Motor neuron (in vitro differentiated cells): ENCODE measurements at regions not wholly inside any gene's neighbourhood (a gene's known extent, or its start where the extent isn't known, plus 50 kb on each side); places are given as distances from the start of the nearest gene placed in this dataset.

Source experiments
- ATAC-seq, 8 experiments: fragments of 200-7000 bp; cut with Tn5 transposase; replicated peaks in 6 of 8; 2 replicates each; pipeline ENCODE4 v1.8.0; 2021; ENCODE audit warnings: mild to moderate bottlenecking in 8 of 8, moderate library complexity in 8 of 8
- H3K27ac ChIP-seq, 2 donors: fragments of 250-450 bp; sonication (Bioruptor Pico); 2 replicates each; pipeline ENCODE4 v1.9.0; 2021; ENCODE audit warnings: antibody characterized with exemption in 2 of 2, mild to moderate bottlenecking in 2 of 2, moderate library complexity in 1 of 2
- H3K4me1 ChIP-seq, 2 donors: fragments of 250-450 bp; sonication (Bioruptor Pico); replicated peaks in 1 of 2; 2 replicates each; pipeline ENCODE4 v1.6.1; 2021; ENCODE audit warnings: antibody characterized with exemption in 2 of 2, mild to moderate bottlenecking in 2 of 2, moderate library complexity in 1 of 2
- H3K4me3 ChIP-seq, 5 donors: fragments of 250-450 bp; sonication (Bioruptor Pico); 2 replicates each; pipeline ENCODE4 v1.9.0; 2021; ENCODE audit warnings: antibody characterized with exemption in 5 of 5, mild to moderate bottlenecking in 5 of 5, moderate library complexity in 4 of 5
- WGBS, 10 experiments: fragments of 450-650 bp; shearing (Covaris generic); methylation state at CpG; one replicate each; pipeline ENCODE4 v1.0.0; 2022; 5-methylcytosine and 5-hydroxymethylcytosine counted together
- in situ Hi-C, 9 experiments: fragments of 400-800 bp; cut with MboI; loops; one replicate each; pipeline ENCODE4 v1.15.0; 2021; ENCODE audit warnings: low sequenced_read_pairs in 9 of 9, low pct_unique_long_range_greater_than_20kb in 2 of 9; ENCODE audit not compliant: unreplicated experiment in 9 of 9

GRCh38 chr3:174440253-174440701 lies 418.9 kb upstream of the NAALADL2 start:
- in situ Hi-C loops = no loop called here
- peak overlapping the region; percentile 62 to 85 (median 71) for H3K4me3 ChIP-seq
- ATAC-seq = peak in 2 of 8 experiments; percentile 5 to 7
- no peak overlapping the region for H3K27ac ChIP-seq
- 0 to 15% (median 4%) methylated on average over 1 to 8 of the region's 8 CpGs for WGBS, 10 experiments
- H3K4me1 ChIP-seq = peaks cover 14 to 16% of the 10 kb centered on the region in 2 donors

DNA sequence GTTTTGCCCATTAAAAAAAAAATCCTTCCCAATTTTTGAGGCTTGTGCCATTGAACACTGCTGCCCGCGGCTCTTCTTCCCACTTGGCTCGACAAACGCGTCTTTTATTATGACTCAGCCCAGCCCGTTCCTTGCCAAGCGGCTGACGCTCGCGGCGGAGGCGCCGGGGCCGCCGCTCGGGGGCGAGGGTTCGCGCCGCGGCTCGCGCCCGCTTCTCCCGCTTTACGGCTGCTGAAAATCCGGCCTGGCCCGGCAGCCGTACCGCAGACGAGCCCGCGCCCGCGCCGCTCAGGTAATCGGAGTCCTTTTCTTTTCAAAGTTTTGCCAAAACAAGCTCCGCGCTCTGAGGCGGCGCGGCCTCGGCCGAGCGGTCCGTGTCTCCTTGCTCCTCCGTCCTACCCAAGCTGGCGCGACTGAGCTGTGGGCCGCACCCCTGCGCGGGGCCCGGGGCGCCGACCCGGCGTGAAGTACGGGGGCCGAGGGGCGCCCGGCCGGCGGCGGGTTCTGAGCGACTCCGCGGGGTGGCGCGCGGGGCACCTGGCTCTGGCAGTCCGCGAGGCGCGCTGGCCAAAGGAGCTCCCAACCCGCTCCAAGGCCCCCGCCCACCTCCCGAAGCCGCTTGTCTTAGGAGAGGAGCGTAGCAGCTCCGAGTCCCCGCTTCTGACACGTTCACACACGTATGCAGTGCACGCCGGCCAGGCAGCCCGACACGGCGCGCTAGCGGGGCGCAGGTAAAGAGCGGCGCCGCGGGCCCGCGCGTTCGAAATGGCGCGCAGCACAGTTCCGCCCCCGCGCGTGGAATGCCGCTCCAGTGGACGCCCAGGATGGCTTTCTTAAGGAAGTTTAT lies 418.2 kb upstream of the NAALADL2 start:
- in situ Hi-C loops = no loop called here

GRCh38 chr3:174441588-174442301 lies 417.4 kb upstream of the NAALADL2 start:
- in situ Hi-C loops = no loop called here
- peak overlapping the region; percentile 62 to 85 (median 71) for H3K4me3 ChIP-seq
- 0 to 27% (median 5%) methylated on average over 3 to 9 of the region's 11 CpGs for WGBS, 10 experiments

More for the DNA sequence above, 418.2 kb upstream of the NAALADL2 start:
- peak overlapping the region; percentile 62 to 85 (median 71) for H3K4me3 ChIP-seq
- H3K27ac ChIP-seq = peak overlapping the region; percentile 79 to 83
- peak; percentile 69 to 92 (median 91) for ATAC-seq
- H3K4me1 ChIP-seq = peaks cover 14 to 16% of the 10 kb centered on the region in 2 donors
- WGBS, 10 experiments = 0 to 1% (median 0%) methylated on average over 1 to 33 of the region's 107 CpGs; no CpG with 5 or more reads in 3 of the 10 experiments

GRCh38 chr3:174442302-174442682 lies 416.8 kb upstream of the NAALADL2 start:
- no peak for ATAC-seq
- Histone ChIP-seq H3K27ac (peak overlapping the region in 1 of 2 donors; percentile 79), H3K4me3 (peak overlapping the region; percentile 62 to 85 (median 71)), H3K4me1 (peaks cover 14 to 16% of the 10 kb centered on the region in 2 donors)
- 15 to 82% (median 53%) methylated on average over 3 to 4 of the region's 4 CpGs for WGBS, 10 experiments
- in situ Hi-C loops = no loop called here

More at GRCh38 chr3:174441588-174442301, 417.4 kb upstream of the NAALADL2 start:
- H3K27ac ChIP-seq = peak overlapping the region; percentile 79 to 83
- peaks cover 14 to 16% of the 10 kb centered on the region in 2 donors for H3K4me1 ChIP-seq
- peak in 1 of 8 experiments; percentile 30 for ATAC-seq

GRCh38 chr3:174444391-174444790 lies 414.7 kb upstream of the NAALADL2 start:
- Histone ChIP-seq H3K4me1 (peaks cover 10 to 14% of the 10 kb centered on the region in 2 donors), H3K4me3 (no peak overlapping the region), H3K27ac (no peak overlapping the region)
- ATAC-seq = no peak
- 86 to 100% (median 100%) methylated on average over 1 to 3 of the region's 3 CpGs for WGBS, 10 experiments
- in situ Hi-C loops = no loop called here

- 45 to 100% (median 91%) methylated on average over 2 to 5 of the region's 5 CpGs; no CpG with 5 or more reads in 1 of the 10 experiments for WGBS, 10 experiments
- ATAC-seq = no peak
- Histone ChIP-seq H3K4me3 (no peak overlapping the region), H3K27ac (no peak overlapping the region), H3K4me1 (no peaks in the 10 kb centered on the region)
- in situ Hi-C loops = no loop called here
These were observed 401.4 kb upstream of the NAALADL2 start for GRCh38 chr3:174457758-174458157.

GRCh38 chr3:174460831-174461230 lies 398.3 kb upstream of the NAALADL2 start:
- ATAC-seq = no peak
- in situ Hi-C loops = no loop called here
- WGBS, 10 experiments = 14 to 100% (median 60%) methylated on average over 1 of the region's 1 CpG; no CpG with 5 or more reads in 4 of the 10 experiments

DNA sequence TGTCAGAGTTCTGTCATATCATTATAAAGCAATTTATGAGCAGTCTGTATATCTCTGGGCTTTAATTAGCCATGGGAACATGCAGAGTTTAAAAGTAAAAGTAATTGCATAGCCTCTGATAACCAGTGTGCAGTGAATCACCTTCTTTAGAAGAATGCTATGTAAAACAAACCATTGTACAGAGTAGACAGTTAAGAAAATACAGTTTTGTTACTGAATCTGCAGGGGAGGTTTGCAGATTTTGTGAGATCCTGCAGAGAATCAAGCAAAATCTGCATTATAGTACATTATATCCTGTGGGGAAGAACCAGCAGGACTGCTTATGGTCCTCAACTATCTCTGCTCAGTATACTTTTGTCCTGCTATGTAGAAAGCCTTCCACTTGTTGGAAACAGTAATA lies 396.2 kb upstream of the NAALADL2 start:
- in situ Hi-C loops = no loop called here
- H3K27ac ChIP-seq = no peak overlapping the region
- no peaks in the 10 kb centered on the region for H3K4me1 ChIP-seq
- ATAC-seq = no peak
- H3K4me3 ChIP-seq = no peak overlapping the region

More at GRCh38 chr3:174460831-174461230, 398.3 kb upstream of the NAALADL2 start:
- Histone ChIP-seq H3K4me1 (no peaks in the 10 kb centered on the region), H3K27ac (no peak overlapping the region), H3K4me3 (no peak overlapping the region)

GRCh38 chr3:174465177-174465576 lies 394.0 kb upstream of the NAALADL2 start:
- Histone ChIP-seq H3K4me1 (no peaks in the 10 kb centered on the region), H3K27ac (no peak overlapping the region), H3K4me3 (no peak overlapping the region)
- ATAC-seq = no peak
- WGBS, 10 experiments = 50 to 100% (median 91%) methylated on average over 1 to 3 of the region's 3 CpGs
- in situ Hi-C loops = no loop called here

- WGBS, 10 experiments = 57 to 100% (median 83%) methylated on average over 1 to 4 of the region's 4 CpGs; no CpG with 5 or more reads in 1 of the 10 experiments
- in situ Hi-C loops = no loop called here
- Histone ChIP-seq H3K4me1 (no peaks in the 10 kb centered on the region), H3K27ac (no peak overlapping the region), H3K4me3 (no peak overlapping the region)
- ATAC-seq = no peak
These were observed 392.6 kb upstream of the NAALADL2 start for GRCh38 chr3:174466471-174467054.

DNA sequence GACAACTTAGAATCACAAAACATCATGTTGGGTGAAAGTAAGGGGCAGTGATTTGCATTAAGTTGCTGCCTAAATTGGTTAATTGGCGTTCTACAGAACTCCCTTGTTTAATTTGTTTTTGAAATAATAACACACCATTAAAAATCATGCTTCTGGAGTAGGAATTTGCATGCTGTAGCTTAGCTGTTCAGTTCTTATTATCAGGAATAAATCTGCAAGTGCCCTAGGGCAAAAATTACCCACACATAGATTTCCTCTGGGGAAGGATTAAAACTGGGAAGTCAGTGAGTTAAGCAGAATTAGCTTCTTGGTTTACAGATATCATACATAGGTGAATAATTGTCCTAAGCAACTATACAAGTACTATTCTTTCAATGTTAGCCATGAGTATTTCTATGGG lies 381.6 kb upstream of the NAALADL2 start:
- in situ Hi-C loops = no loop called here
- no peak overlapping the region for H3K27ac ChIP-seq
- 80 to 100% (median 100%) methylated on average over 1 of the region's 1 CpG; no CpG with 5 or more reads in 3 of the 10 experiments for WGBS, 10 experiments
- no peaks in the 10 kb centered on the region for H3K4me1 ChIP-seq
- peak in 2 of 8 experiments; percentile 21 to 47 for ATAC-seq
- no peak overlapping the region for H3K4me3 ChIP-seq

DNA sequence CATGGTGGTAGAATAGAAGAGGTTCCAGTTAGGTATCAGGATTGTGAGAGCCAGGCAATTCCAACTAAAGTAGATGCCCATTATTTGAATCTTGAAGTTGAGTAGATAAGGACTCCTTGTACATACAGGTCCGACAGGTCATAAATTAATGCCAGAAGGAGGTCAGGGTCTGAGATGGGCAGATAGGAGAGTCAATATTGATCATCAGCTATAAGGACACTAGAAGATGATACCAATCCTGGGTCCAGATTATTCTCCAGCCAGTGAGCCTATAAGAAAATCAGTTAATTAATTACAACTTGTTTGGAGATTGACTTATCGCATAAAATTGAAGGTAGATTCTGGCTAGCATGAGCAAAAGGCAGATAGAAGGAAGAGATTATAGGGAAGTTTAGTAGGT lies 378.4 kb upstream of the NAALADL2 start:
- WGBS, 10 experiments = 89 to 100% (median 100%) methylated on average over 1 to 2 of the region's 2 CpGs
- H3K4me1 ChIP-seq = no peaks in the 10 kb centered on the region
- H3K4me3 ChIP-seq = no peak overlapping the region
- ATAC-seq = no peak
- in situ Hi-C loops = no loop called here
- H3K27ac ChIP-seq = no peak overlapping the region

DNA sequence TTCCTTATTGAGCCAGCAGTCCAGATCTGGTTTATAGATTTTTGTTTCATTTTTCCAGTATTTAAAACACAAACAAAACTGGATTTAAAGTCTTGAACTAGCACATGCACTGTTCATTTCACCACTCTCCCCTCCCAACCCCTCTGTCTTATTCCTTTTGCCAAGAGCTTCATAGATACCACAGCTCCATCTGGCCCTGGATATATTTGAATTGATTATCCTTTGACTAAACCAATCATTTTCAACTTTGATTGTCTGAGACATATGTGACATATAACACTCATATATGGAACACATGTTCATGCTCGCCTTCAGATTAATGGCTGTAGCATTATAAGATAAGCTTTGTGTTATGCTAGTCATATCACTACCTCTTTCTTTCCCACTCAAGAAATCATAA lies 376.6 kb upstream of the NAALADL2 start:
- Histone ChIP-seq H3K4me1 (no peaks in the 10 kb centered on the region), H3K27ac (no peak overlapping the region), H3K4me3 (no peak overlapping the region)
- in situ Hi-C loops = no loop called here
- WGBS, 10 experiments = 86 to 100% (median 100%) methylated on average over 1 of the region's 1 CpG; no CpG with 5 or more reads in 5 of the 10 experiments
- no peak for ATAC-seq
